K562 (cell line): ENCODE measurements at regions not wholly inside any gene's neighbourhood (a gene's known extent, or its start where the extent isn't known, plus 50 kb on each side); places are given as distances from the start of the nearest gene placed in this dataset.

ENCODE experiments used
- ATAC-seq: fragments of 200-7000 bp; cut with Tn5 transposase; 3 replicates; pipeline ENCODE4 v1.9.1; 2020; ENCODE audit warnings: moderate library complexity
- BruUV-seq: library from RNA; stranded (reverse); fragments of 400-500 nt; replicated peaks from 2 replicates; lab custom pipeline; 2021; lab: Mats Ljungman, UMichigan
- CTCF ChIA-PET: fragments of 300-600 bp; formaldehyde crosslinking; extraction: SDS; loops from one replicate; lab custom pipeline; 2021; ENCODE audit warnings: low intra/inter-chr PET ratio; lab: Yijun Ruan, JAX
- POLR2A ChIA-PET: fragments of 300-600, 350-650 bp; sonication (Branson Sonifier 250); formaldehyde crosslinking; extraction: SDS; loops from one replicate; lab custom pipeline; 2021; ENCODE audit warnings: antibody characterized with exemption, inconsistent platforms; lab: Yijun Ruan, JAX
- DNase-seq, 4 experiments: peaks; one replicate each; pipeline versions ENCODE4 v3.0.0 to v3.0.0-alpha.2; 2011 to 2018; ENCODE audit warnings: low spot score in 3 of 4, mixed read lengths in 3 of 4; ENCODE audit errors: extremely low read depth in 1 of 4
- FAIRE-seq: peaks from 2 replicates; lab custom pipeline; 2011; peaks lifted over from hg19 to GRCh38; lab: Jason Lieb, UNC
- H2AFZ ChIP-seq: 2 replicates; pipeline ENCODE4 v1.6.0; 2011; ENCODE audit warnings: low read depth, low read length, control low read depth, inconsistent platforms
- H3K27ac ChIP-seq: fragments of 200-600 bp; 3 replicates; pipeline ENCODE4 v1.8.0; 2011; ENCODE audit warnings: low read depth, mild to moderate bottlenecking, control low read depth, inconsistent platforms, low read length, moderate library complexity, mixed read lengths; ENCODE audit errors: extremely low read depth
- H3K27me3 ChIP-seq, 2 experiments: fragments of 300-600 bp in 1 of 2; 2 replicates in 1 of 2; 3 replicates in 1 of 2; pipeline versions ENCODE4 v1.6.0 to v1.8.0; 2011; ENCODE audit warnings: inconsistent platforms in 2 of 2, low read length in 2 of 2, mild to moderate bottlenecking in 1 of 2, mixed read lengths in 1 of 2, moderate library complexity in 1 of 2; ENCODE audit not compliant: control insufficient read depth in 2 of 2, insufficient read depth in 2 of 2
- H3K36me3 ChIP-seq: fragments of 300-600 bp; 3 replicates; pipeline ENCODE4 v1.8.0; 2011; ENCODE audit warnings: mild to moderate bottlenecking, low read length, inconsistent platforms; ENCODE audit not compliant: control insufficient read depth, insufficient read depth
- H3K4me1 ChIP-seq, 2 experiments: fragments of 200-600 bp in 1 of 2; replicated peaks in 1 of 2; 2 replicates in 1 of 2; 3 replicates in 1 of 2; pipeline versions ENCODE4 v1.5.1 to v1.8.0; 2011; ENCODE audit warnings: inconsistent platforms in 2 of 2, low read length in 2 of 2, mild to moderate bottlenecking in 1 of 2, mixed read lengths in 1 of 2, moderate library complexity in 1 of 2; ENCODE audit not compliant: control insufficient read depth in 2 of 2, insufficient read depth in 2 of 2
- H3K4me2 ChIP-seq: 2 replicates; pipeline ENCODE4 v1.6.1; 2011; ENCODE audit warnings: low read length, control low read depth, inconsistent platforms, mixed read lengths; ENCODE audit not compliant: insufficient read depth
- H3K4me3 ChIP-seq: fragments of 200-600 bp; sonication (generic), shearing (Covaris generic); 2 replicates; pipeline ENCODE4 v1.5.1; 2016; ENCODE audit warnings: control low read depth, inconsistent platforms
- H3K79me2 ChIP-seq: fragments of 200-600 bp; 3 replicates; pipeline ENCODE4 v1.8.0; 2011; ENCODE audit warnings: low read length, inconsistent platforms; ENCODE audit not compliant: control insufficient read depth, insufficient read depth
- H3K9ac ChIP-seq, 2 experiments: 2 replicates each; pipeline versions ENCODE4 v1.6.0 to v1.6.1; 2011; ENCODE audit warnings: low read depth in 2 of 2, low read length in 2 of 2, control low read depth in 1 of 2, inconsistent platforms in 1 of 2, mild to moderate bottlenecking in 1 of 2, mixed read lengths in 1 of 2; ENCODE audit not compliant: insufficient read depth in 1 of 2
- H3K9me1 ChIP-seq: one replicate; pipeline ENCODE4 v1.6.0; 2011; ENCODE audit warnings: inconsistent platforms, mild to moderate bottlenecking, low read length, moderate library complexity; ENCODE audit not compliant: control insufficient read depth, insufficient read depth
- H3K9me3 ChIP-seq: replicated peaks from 2 replicates; pipeline ENCODE4 v1.5.1; 2011; ENCODE audit warnings: low read depth, low read length, inconsistent platforms; ENCODE audit not compliant: control insufficient read depth, insufficient read depth
- H4K20me1 ChIP-seq: replicated peaks from 2 replicates; pipeline ENCODE4 v1.6.1; 2011; ENCODE audit warnings: low read length, inconsistent platforms, mixed read lengths; ENCODE audit not compliant: control insufficient read depth, insufficient read depth
- ERF ChIP-seq: fragments of 450-650 bp; formaldehyde crosslinking; IDR thresholded peaks from 2 replicates; pipeline ENCODE4 v1.4.0; 2020; ENCODE audit warnings: mild to moderate bottlenecking, mixed read lengths
- FOXM1 ChIP-seq, 2 experiments: fragments of 450-650 bp in 1 of 2; sonication (generic) in 1 of 2; formaldehyde crosslinking in 1 of 2; IDR thresholded peaks; 2 replicates each; pipeline versions ENCODE4 v1.6.1 to v1.9.0; 2017 to 2022; ENCODE audit warnings: low read depth in 2 of 2, mild to moderate bottlenecking in 2 of 2, missing genetic modification reagents in 1 of 2, moderate library complexity in 1 of 2
- ID3 ChIP-seq, 2 experiments: fragments of 250-450 bp in 1 of 2; fragments of 450-650 bp in 1 of 2; sonication (Bioruptor Pico) in 1 of 2; IDR thresholded peaks; 2 replicates each; pipeline versions ENCODE4 v1.6.1 to v1.8.0; 2016 to 2021; ENCODE audit warnings: mild to moderate bottlenecking in 2 of 2, moderate library complexity in 2 of 2, missing compliant biosample characterization in 1 of 2, missing genetic modification characterization in 1 of 2
- KLF13 ChIP-seq: fragments of 450-650 bp; IDR thresholded peaks from 2 replicates; pipeline ENCODE4 v1.6.1; 2016; ENCODE audit warnings: missing genetic modification characterization, low read depth, mild to moderate bottlenecking, missing compliant biosample characterization, moderate library complexity, borderline replicate concordance
- MTA1 ChIP-seq: fragments of 450-650 bp; IDR thresholded peaks from 2 replicates; pipeline ENCODE4 v1.6.1; 2017; ENCODE audit warnings: borderline replicate concordance
- PHB2 ChIP-seq: fragments of 450-650 bp; IDR thresholded peaks from 2 replicates; pipeline ENCODE4 v1.6.1; 2017; ENCODE audit warnings: low read depth
- POLR3A ChIP-seq: IDR thresholded peaks from 2 replicates; pipeline ENCODE4 v1.6.1; 2011; ENCODE audit warnings: borderline replicate concordance, mild to moderate bottlenecking, moderate library complexity; ENCODE audit not compliant: insufficient read length, insufficient read depth; ENCODE audit errors: extremely low read depth
- RAD21 ChIP-seq, 2 experiments: fragments of 250-450 bp in 1 of 2; fragments of 450-650 bp in 1 of 2; sonication (Bioruptor Pico) in 1 of 2; formaldehyde crosslinking in 1 of 2; IDR thresholded peaks in 1 of 2; conservative IDR thresholded peaks in 1 of 2; 2 replicates each; pipeline versions ENCODE4 v1.4.0 to v1.8.0; 2020 to 2022; ENCODE audit warnings: mild to moderate bottlenecking in 2 of 2, moderate library complexity in 1 of 2
- ZNF316 ChIP-seq: fragments of 450-650 bp; IDR thresholded peaks from 2 replicates; pipeline ENCODE4 v1.6.1; 2016
- WGBS: fragments of 100-300 bp; shearing (Covaris generic); methylation state at CpG from one replicate; pipeline ENCODE4 v1.1.6; 2016; ENCODE audit warnings: low coverage, mixed read lengths; ENCODE audit not compliant: insufficient coverage; ENCODE audit errors: missing lambda C conversion rate; 5-methylcytosine and 5-hydroxymethylcytosine counted together
- in situ Hi-C: fragments of 300-500 bp; cut with MboI; formaldehyde crosslinking; loops from 4 replicates; pipeline ENCODE4 v1.15.0; 2018; ENCODE audit warnings: inconsistent platforms, mixed read lengths
- intact Hi-C: fragments of 100-400 bp; cut with micrococcal nuclease; formaldehyde crosslinking; loops from 2 replicates; pipeline ENCODE4 v1.14.2; 2022
- TF ChIP-seq, protein P1 (sequence below), 3 experiments: fragments of 200-800 bp in 1 of 3; fragments of 250-450 bp in 1 of 3; fragments of 450-650 bp in 1 of 3; sonication (Bioruptor Pico) in 1 of 3; sonication (Bioruptor generic) in 1 of 3; formaldehyde crosslinking in 1 of 3; IDR thresholded peaks; 2 replicates each; pipeline versions ENCODE4 v1.6.1 to v1.8.0; 2016 to 2022; ENCODE audit warnings: mild to moderate bottlenecking in 2 of 3, missing genetic modification characterization in 2 of 3, missing compliant biosample characterization in 1 of 3, moderate library complexity in 1 of 3

- POLR2A ChIA-PET, result no interaction called here
- intact Hi-C loops, result no loop called here
These were observed 166.5 kb upstream of the SPOPL start for GRCh38 chr2:138335036-138335435.

DNA sequence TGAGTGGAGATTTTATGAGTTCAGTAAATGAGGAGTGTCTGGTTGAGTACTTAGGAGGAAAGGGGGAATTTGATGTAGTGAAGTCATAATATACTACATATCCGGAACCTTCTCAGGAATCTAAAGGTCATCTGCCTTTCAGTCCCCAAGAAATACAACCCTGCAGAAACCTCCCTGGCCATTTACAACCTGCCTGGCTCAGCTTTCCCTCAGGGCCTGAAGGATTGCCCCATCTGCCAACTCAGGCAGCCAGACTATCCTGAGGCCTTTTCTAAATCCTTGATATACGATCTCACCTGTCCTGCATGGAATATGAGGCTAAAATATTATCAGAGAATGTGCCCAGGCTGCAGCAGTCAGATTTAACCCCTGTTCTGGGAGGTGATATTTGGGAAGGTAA lies 165.4 kb upstream of the SPOPL start:
- Histone ChIP-seq H2AFZ (no peak overlapping the region), H3K27ac (no peak overlapping the region), H3K9me3 (no peaks in the 10 kb centered on the region), H3K79me2 (no peaks in the 10 kb centered on the region), H4K20me1 (no peaks in the 10 kb centered on the region), H3K4me1 (no peaks in the 10 kb centered on the region), H3K36me3 (no peaks in the 10 kb centered on the region), H3K9me1 (no peaks in the 10 kb centered on the region), H3K4me2 (no peak overlapping the region), H3K9ac (no peak overlapping the region), H3K27me3 (no peaks in the 10 kb centered on the region), H3K4me3 (no peak overlapping the region)
- DNase-seq (no peak), FAIRE-seq (no peak), ATAC-seq (no peak)
- no TSS peak for BruUV-seq
- ChIA-PET POLR2A (no interaction called here), CTCF (no interaction called here)
- intact Hi-C loops, result no loop called here
- WGBS, result 0% methylated on average over 2 of the region's 2 CpGs
- in situ Hi-C loops, result no loop called here
- no peak for TF ChIP-seq RAD21 (CRISPR knock-in tag; conservative IDR thresholded peaks at IDR 0.05 in 1 of 2, IDR thresholded peaks at IDR 0.05 in 1 of 2)
- no peak for TF ChIP-seq FOXM1 (IDR thresholded peaks at IDR 0.05; ENCODE audit: low read depth)
- TF ChIP-seq FOXM1 (CRISPR knock-in tag; IDR thresholded peaks at IDR 0.05; ENCODE audit: low read depth), result no peak
- TF ChIP-seq, protein P1, sequence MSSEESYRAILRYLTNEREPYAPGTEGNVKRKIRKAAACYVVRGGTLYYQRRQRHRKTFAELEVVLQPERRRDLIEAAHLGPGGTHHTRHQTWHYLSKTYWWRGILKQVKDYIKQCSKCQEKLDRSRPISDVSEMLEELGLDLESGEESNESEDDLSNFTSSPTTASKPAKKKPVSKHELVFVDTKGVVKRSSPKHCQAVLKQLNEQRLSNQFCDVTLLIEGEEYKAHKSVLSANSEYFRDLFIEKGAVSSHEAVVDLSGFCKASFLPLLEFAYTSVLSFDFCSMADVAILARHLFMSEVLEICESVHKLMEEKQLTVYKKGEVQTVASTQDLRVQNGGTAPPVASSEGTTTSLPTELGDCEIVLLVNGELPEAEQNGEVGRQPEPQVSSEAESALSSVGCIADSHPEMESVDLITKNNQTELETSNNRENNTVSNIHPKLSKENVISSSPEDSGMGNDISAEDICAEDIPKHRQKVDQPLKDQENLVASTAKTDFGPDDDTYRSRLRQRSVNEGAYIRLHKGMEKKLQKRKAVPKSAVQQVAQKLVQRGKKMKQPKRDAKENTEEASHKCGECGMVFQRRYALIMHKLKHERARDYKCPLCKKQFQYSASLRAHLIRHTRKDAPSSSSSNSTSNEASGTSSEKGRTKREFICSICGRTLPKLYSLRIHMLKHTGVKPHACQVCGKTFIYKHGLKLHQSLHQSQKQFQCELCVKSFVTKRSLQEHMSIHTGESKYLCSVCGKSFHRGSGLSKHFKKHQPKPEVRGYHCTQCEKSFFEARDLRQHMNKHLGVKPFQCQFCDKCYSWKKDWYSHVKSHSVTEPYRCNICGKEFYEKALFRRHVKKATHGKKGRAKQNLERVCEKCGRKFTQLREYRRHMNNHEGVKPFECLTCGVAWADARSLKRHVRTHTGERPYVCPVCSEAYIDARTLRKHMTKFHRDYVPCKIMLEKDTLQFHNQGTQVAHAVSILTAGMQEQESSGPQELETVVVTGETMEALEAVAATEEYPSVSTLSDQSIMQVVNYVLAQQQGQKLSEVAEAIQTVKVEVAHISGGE (CRISPR knock-in tag; IDR thresholded peaks at IDR 0.05), result no peak
- no peak for TF ChIP-seq KLF13 (tag)
- TF ChIP-seq MTA1, result no peak
- no peak for TF ChIP-seq ERF (CRISPR knock-in tag)
- TF ChIP-seq ID3 (CRISPR knock-in tag; IDR thresholded peaks at IDR 0.05), result no peak
- no peak for TF ChIP-seq ID3 (tag; IDR thresholded peaks at IDR 0.05)
- TF ChIP-seq ZNF316, result no peak

More at GRCh38 chr2:138335036-138335435, 166.5 kb upstream of the SPOPL start:
- Histone ChIP-seq H3K36me3 (no peaks in the 10 kb centered on the region), H3K4me3 (no peak overlapping the region), H4K20me1 (no peaks in the 10 kb centered on the region), H2AFZ (no peak overlapping the region), H3K27ac (no peak overlapping the region), H3K4me1 (no peaks in the 10 kb centered on the region), H3K9me3 (no peaks in the 10 kb centered on the region), H3K79me2 (no peaks in the 10 kb centered on the region)
- FAIRE-seq (no peak), ATAC-seq (no peak), DNase-seq (no peak)
- in situ Hi-C loops, result no loop called here
- TF ChIP-seq PHB2 (no peak), POLR3A (no peak)
- TF ChIP-seq, all 486 proteins: peak for 0
- CTCF ChIA-PET, result no interaction called here
- H3K27me3 ChIP-seq, result no peaks in the 10 kb centered on the region
- no peak overlapping the region for H3K9ac ChIP-seq
- no peak overlapping the region for H3K4me2 ChIP-seq
- no TSS peak for BruUV-seq
- no peaks in the 10 kb centered on the region for H3K9me1 ChIP-seq
